Amniotic stem cell (primary cell): ENCODE measurements at regions not wholly inside any gene's neighbourhood (a gene's known extent, or its start where the extent isn't known, plus 50 kb on each side); places are given as distances from the start of the nearest gene placed in this dataset.

Experiments
- DNase-seq: peaks from one replicate; lab custom pipeline; 2025; lab: John Stamatoyannopoulos, UW

GRCh38 chr5:141778206-141778605 lies 96.2 kb upstream of the ARAP3 start:
- no peak for DNase-seq

- DNase-seq: no peak
These were observed 95.7 kb upstream of the ARAP3 start for GRCh38 chr5:141777711-141778110.

- no peak for DNase-seq
These were observed 95.1 kb upstream of the ARAP3 start for GRCh38 chr5:141777130-141777529.

- DNase-seq: no peak
These were observed 91.9 kb upstream of the ARAP3 start for GRCh38 chr5:141773779-141774562.

- DNase-seq: no peak
These were observed 90.3 kb upstream of the ARAP3 start for GRCh38 chr5:141772281-141772680.

- DNase-seq: no peak
These were observed 89.5 kb upstream of the ARAP3 start for GRCh38 chr5:141771562-141771961.

- no peak for DNase-seq
These were observed 89.0 kb upstream of the ARAP3 start for GRCh38 chr5:141771031-141771430.

- DNase-seq: no peak
These were observed 87.6 kb upstream of the ARAP3 start for GRCh38 chr5:141769671-141770070.

- no peak for DNase-seq
These were observed 85.6 kb upstream of the ARAP3 start for GRCh38 chr5:141767671-141768070.

- no peak for DNase-seq
These were observed 84.0 kb upstream of the ARAP3 start for GRCh38 chr5:141765896-141766551.

GRCh38 chr5:141763541-141763940 lies 81.5 kb upstream of the ARAP3 start:
- no peak for DNase-seq

GRCh38 chr5:141762790-141763368 lies 80.8 kb upstream of the ARAP3 start:
- DNase-seq: no peak

GRCh38 chr5:141762316-141762715 lies 80.3 kb upstream of the ARAP3 start:
- DNase-seq: no peak

- no peak for DNase-seq
These were observed 78.7 kb upstream of the ARAP3 start for GRCh38 chr5:141760753-141761152.

GRCh38 chr5:141760193-141760592 lies 78.2 kb upstream of the ARAP3 start:
- no peak for DNase-seq

- DNase-seq: no peak
These were observed 76.4 kb upstream of the ARAP3 start for GRCh38 chr5:141758310-141758998.

- no peak for DNase-seq
These were observed 75.4 kb upstream of the ARAP3 start for GRCh38 chr5:141757402-141757801.

GRCh38 chr5:141756196-141756595 lies 74.2 kb upstream of the ARAP3 start:
- no peak for DNase-seq

- no peak for DNase-seq
These were observed 72.1 kb upstream of the ARAP3 start for GRCh38 chr5:141753971-141754713.

- DNase-seq: no peak
These were observed 71.3 kb upstream of the ARAP3 start for GRCh38 chr5:141753143-141753970.
